HG02981 (cell line): ENCODE measurements at regions not wholly inside any gene's neighbourhood (a gene's known extent, or its start where the extent isn't known, plus 50 kb on each side); places are given as distances from the start of the nearest gene placed in this dataset.

Experiments
- ATAC-seq: cut with Tn5 transposase; IDR thresholded peaks from one replicate; pipeline ENCODE4 v1.9.1; 2021; ENCODE audit warnings: mild to moderate bottlenecking, moderate library complexity; ENCODE audit not compliant: unreplicated experiment

DNA sequence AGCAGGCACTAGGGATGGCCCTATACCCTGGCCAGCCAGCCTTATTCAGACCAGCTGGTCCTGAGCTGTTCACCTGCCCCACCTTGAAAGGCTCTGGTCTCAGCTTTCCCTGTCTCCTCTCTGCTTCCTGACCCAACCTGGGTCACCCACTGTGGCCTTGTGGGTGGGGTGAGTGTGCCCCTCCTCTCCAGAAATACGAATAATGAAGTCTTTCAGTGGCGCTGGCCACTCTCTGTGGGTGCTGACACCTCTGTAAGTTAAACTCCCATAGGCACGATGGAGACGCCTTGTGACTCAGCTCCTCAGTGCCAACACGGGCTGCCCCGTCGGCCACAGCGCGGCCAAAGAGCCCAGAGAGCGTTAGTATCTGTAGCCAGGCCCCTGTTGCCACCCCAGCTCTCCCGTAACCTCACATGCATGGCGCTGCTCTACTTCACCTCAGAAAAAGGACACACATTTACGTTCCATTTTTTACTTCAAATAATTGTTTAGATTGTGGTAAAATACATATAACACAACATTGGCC lies 74.6 kb upstream of the SEPTIN5 start:
- ATAC-seq = no peak

- no peak for ATAC-seq
Measured at GRCh38 chr22:19640306-19640705, 74.0 kb upstream of the SEPTIN5 start.

- no peak for ATAC-seq
Measured at GRCh38 chr22:19641254-19641982, 72.9 kb upstream of the SEPTIN5 start.

DNA sequence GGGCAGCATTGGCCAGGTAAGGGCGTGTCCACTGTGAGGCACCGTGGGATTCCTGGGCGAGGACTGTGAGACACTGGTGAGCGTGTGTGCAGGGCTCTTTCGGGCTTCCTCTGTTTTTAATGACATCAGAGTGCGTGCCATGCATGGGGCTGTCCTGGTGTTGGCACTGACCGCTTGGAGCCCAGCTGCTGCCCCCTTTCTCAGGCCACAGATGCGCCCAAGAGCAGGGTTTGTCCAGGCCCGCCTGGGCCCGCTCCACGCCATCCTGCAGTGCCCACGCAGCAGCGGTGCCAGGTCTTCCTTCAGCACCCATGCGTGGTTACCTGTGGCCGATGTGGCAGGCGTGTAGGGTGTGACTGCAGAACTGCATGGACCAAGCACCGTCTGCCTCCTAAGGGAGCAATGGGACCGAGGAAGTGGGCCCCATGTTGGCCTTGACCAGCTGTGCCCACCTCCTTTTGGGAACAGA lies 72.3 kb upstream of the SEPTIN5 start:
- no peak for ATAC-seq

GRCh38 chr22:19643448-19644313 lies 70.6 kb upstream of the SEPTIN5 start:
- no peak for ATAC-seq

GRCh38 chr22:19644314-19645223 lies 69.7 kb upstream of the SEPTIN5 start:
- ATAC-seq = no peak

DNA sequence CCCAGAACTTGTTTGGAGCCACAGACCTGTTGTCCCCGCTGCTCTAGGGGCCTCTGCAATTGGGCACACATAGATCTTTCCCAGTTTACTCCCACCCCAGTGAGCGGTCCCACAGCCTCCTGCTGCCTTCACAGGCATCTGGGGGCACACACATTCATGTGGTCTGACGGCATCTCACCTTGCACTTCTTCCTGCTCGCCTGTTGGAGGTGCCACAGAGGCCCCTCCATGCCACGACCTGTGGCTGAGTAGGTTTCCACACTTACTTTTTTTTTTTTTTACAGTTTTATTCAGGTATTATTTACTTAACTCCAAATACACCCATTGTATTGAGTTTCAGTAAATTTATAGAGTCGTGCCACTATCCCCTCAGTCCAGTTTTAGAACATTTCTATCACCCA lies 68.9 kb upstream of the SEPTIN5 start:
- ATAC-seq = no peak

DNA sequence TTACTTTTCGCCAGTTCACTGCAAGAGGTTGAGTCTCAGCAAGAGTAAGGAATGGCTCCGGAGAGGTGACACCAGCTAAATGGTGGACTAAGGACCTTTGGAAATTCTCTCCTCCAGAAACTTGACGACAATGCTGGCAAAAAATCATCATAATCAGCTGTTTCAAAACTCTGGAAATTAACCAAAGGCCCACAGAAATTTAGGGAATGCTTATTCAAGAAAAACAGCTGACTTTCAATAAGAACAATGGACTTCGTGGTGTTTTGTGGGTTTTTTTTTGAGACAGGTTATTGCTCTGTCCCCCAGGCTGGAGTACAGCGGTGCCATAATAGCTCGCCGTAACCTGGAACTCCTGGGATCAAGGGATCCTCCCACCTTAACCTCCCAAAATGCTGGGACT lies 68.4 kb upstream of the SEPTIN5 start:
- ATAC-seq = no peak

- no peak for ATAC-seq
Measured at GRCh38 chr22:19646383-19646782, 67.9 kb upstream of the SEPTIN5 start.

- ATAC-seq = no peak
Measured at GRCh38 chr22:19648419-19648929, 65.8 kb upstream of the SEPTIN5 start.

DNA sequence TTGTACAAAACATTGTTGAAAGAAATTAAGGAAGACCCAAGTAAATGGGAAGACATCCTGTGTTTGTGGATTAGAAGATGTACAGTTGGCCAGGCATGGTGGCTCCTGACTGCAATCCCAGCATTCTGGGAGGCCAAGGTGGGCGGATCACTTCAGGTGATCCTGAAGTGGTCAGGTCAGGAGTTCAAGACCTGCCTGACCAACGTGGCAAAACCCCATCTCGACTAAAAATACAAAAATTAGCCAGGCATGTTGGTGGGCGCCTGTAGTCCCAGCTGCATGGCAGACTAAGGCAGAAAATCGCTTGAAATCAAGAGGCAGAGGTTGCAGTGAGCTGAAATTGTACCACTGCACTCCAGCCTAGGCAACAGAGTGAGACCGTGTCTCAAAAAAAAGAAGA lies 62.0 kb upstream of the SEPTIN5 start:
- ATAC-seq = no peak

DNA sequence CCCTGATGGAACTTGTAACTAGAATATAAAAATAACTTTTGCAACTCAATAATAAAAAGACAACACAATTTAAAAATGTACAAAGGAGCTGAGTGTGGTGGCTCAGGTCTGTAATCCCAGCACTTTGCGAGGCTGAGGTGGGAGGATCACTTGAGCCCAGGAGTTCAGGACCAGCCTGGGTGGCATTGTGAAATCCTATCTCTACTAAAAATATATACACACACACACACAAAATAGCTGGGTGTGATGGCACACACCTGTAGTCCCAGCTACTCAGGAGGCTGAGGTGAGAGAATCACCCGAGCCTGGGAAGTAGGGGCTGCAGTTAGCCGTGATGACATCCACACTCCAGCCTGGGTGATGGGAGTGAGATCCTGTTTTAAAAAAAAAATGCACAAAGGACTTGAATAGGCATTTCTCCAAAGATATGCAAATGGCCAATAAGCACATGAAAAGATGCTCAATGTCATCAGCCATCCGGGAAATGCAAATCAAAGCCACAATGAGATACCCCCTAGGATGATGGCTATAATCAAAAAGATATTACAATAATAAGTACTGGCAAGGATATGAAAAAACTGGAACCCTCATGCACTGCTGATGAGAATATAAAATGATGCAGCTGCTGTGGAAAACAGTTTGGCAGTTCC lies 59.8 kb upstream of the SEPTIN5 start:
- no peak for ATAC-seq

GRCh38 chr22:19655399-19655798 lies 58.9 kb upstream of the SEPTIN5 start:
- no peak for ATAC-seq

DNA sequence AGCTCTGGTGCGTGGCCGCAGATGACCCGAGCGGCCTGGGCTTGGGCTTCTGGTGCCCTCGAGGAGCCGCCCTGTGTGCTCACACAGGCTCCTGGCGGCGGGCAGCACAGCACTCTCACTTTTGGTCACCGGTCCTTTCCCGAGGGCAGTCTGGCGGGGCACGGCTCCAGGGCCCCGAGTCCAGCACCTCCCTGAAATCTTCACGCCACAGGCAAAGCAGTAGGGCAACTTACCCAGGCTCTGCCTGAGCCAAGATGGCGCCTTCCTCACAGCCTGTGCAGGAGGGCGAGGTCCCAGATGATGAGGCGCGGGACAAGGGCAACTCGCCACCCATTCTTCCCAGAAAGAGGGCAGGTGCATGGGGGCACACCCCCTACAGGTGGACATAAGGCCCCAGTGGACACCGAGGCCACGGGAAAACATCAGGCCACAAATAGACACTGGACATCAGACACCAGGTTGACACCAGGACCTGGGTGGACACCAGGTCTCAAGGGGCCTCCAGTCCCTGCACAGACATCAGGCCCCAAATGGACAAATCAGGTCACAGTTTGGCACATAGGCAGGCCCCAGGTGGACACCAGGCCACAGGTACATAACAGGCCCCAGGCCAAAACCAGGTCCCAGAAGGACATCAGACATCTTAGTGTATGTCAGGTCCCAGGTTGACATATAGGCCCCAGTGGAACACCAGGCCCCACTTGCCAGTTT lies 57.6 kb upstream of the SEPTIN5 start:
- ATAC-seq = no peak

DNA sequence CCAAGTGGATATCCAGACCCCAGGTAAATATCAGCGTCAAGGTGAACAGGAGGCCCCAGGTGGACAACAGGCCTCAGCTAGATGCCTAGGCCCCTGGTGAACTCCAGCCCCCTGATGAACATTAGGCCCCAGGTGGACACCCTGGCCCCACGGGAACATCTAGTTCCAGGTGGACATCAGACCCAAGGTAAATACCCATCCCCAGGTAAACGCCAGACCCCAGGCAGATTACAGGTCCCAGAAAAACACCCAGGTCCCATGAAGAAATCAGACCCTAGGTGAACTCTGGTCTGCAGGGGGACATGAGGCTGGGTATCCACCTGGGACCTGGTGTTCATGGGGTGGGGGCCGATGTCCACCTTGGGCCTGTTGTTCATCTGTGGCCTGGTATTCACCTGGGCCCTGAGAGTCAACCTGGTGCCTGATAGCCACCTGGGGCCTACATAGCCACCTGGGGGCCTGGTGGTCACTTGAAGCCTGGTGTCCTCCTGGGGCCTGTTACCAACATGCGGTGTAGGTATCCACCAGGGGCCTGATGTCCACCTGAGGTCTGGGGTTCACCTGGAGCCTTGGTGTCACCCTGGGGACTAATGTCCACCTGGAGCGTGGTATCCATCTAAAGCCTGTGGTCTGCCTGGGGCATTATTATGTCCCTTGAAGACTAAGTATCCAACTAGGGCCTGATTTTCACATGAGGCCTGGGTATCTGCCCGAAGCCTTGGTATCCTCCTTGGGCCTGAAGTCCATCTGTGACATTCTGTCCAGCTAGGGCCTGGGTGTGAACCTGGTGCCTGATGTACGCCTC lies 56.8 kb upstream of the SEPTIN5 start:
- ATAC-seq = no peak

DNA sequence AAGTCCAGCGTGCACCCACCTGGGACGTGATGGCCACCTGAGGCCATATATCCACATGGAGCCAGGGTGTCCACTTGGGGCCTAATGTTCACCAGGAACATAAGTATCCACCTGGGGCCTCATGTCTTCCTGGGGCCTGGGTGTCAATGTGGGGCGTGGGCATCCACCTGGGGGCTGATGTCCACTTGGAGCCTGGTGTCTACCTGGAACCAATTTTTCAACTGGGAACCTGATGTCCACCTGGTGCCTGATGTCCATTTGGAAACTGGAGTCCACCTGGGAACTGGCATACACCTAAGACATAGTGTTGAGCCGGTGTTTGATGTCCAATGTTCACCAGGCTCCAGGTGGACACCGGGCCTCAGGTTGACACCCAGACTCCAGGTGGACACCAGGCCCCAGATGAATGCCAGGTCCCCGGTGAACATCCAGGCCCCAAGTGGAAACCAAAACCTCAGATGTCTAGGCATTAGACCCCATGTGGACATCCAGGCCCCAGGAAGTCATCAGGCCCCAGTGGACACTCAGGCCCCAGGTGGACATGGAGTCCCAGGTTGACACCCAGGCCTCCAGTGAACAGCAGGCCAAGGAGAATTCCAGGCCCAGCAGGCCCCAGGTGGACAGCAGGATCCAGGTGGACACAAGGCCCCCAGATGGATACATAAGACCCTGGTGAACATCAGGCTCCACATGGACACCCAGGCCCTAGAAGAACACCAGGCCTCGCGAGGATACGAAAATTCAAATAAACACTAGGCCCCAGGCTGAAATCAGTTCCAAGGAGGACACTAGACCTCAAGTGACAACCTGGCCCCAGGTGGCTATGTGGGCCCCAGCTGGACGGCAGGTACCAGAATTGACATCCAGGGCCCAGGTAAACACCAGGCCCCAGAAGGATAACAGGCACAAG lies 56.0 kb upstream of the SEPTIN5 start:
- ATAC-seq = no peak

GRCh38 chr22:19658967-19659804 lies 55.1 kb upstream of the SEPTIN5 start:
- no peak for ATAC-seq
